ENCODE measurements at regions not wholly inside any gene's neighbourhood (a gene's known extent, or its start where the extent isn't known, plus 50 kb on each side); places are given as distances from the start of the nearest gene placed in this dataset.

DNA sequence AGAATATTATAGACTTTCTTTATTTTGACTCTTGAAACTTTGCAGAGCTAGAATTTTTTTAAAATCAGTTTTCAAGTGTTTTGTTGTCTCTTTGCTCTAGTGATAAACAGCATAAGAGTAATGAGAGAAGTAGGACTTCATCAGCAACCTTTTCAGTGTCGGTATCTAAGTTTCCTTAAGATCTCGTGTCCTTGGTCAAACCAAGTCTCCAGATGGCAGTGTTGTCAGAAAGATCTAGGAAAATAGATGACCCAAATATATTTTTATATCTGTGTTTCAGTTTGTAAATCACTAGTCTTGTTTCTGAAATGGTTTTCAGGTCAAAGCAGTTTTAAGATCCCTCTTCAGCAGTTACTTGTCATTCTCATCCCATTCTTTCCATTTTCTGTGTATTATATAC lies 438.3 kb downstream of the RAPGEF2 start:
- SMC1A ChIA-PET (ENCODE audit: uncharacterized antibody, unreplicated experiment): no interaction called here
- H3K9me3 ChIP-seq (replicated peaks; ENCODE audit: control insufficient read depth, insufficient read depth, low read length): no peaks in the 10 kb centered on the region
- TF ChIP-seq POLR2A (IDR thresholded peaks at IDR 0.05; ENCODE audit: low read depth, low read length): no peak
- TF ChIP-seq SPI1 (IDR thresholded peaks at IDR 0.05; ENCODE audit: borderline replicate concordance, insufficient read depth, low read depth, low read length): no peak
- TF ChIP-seq ASH2L (IDR thresholded peaks at IDR 0.05; ENCODE audit: borderline replicate concordance, low read depth): no peak
- TF ChIP-seq NBN (IDR thresholded peaks at IDR 0.05): no peak
- TF ChIP-seq HCFC1 (IDR thresholded peaks at IDR 0.05; ENCODE audit: low read length): no peak
- TF ChIP-seq WRNIP1 (IDR thresholded peaks at IDR 0.05; ENCODE audit: borderline replicate concordance, low read depth, low read length): no peak
- TF ChIP-seq CBX3 (IDR thresholded peaks at IDR 0.05; ENCODE audit: borderline replicate concordance, low read depth): no peak
- no peak for TF ChIP-seq ZBED1 (IDR thresholded peaks at IDR 0.05; ENCODE audit: borderline replicate concordance)
- no peak for TF ChIP-seq RELA (IDR thresholded peaks at IDR 0.05; ENCODE audit: borderline replicate concordance, partially characterized antibody)
- no peaks in the 10 kb centered on the region for H3K4me1 ChIP-seq (ENCODE audit: control insufficient read depth, insufficient read depth, low read length)
- no peaks in the 10 kb centered on the region for H4K20me1 ChIP-seq (ENCODE audit: control insufficient read depth, insufficient read depth)
- DNase-seq (ENCODE audit: low read depth, low spot score) (no peak), ATAC-seq (no peak), FAIRE-seq (no peak)
- H3K27ac ChIP-seq (ENCODE audit: control insufficient read depth, insufficient read depth): no peak overlapping the region
- no TSS peak for BruUV-seq (replicated peaks)
- RAD21 ChIA-PET (ENCODE audit: unreplicated experiment): no interaction called here
- CTCF ChIA-PET: no interaction called here
- intact Hi-C loops (cut with micrococcal nuclease; ENCODE audit: unreplicated experiment): no loop called here
- H2AFZ ChIP-seq (ENCODE audit: control insufficient read depth, low read depth, low read length): no peak overlapping the region
- POLR2A ChIA-PET: no interaction called here
- H3K9ac ChIP-seq (ENCODE audit: control insufficient read depth, insufficient read depth, low read length): no peak overlapping the region
- no peak overlapping the region for H3K4me3 ChIP-seq
- H3K36me3 ChIP-seq (ENCODE audit: control insufficient read depth in 2 of 2, insufficient read depth in 2 of 2, low read length in 1 of 2): no peaks in the 10 kb centered on the region
- 39% methylated on average over 2 of the region's 2 CpGs for WGBS (ENCODE audit: insufficient coverage, insufficient replicate concordance, low lambda C conversion rate, missing lambda C conversion rate)
- no peak overlapping the region for H3K4me2 ChIP-seq (ENCODE audit: control insufficient read depth, insufficient read depth)
- in situ Hi-C loops (cut with MboI): no loop called here
- H3K27me3 ChIP-seq (replicated peaks in 1 of 2; ENCODE audit: control insufficient read depth in 2 of 2, insufficient read depth in 2 of 2, low read length in 1 of 2): no peaks in the 10 kb centered on the region
- H3K79me2 ChIP-seq (ENCODE audit: control insufficient read depth, insufficient read depth, low read length): no peaks in the 10 kb centered on the region

DNA sequence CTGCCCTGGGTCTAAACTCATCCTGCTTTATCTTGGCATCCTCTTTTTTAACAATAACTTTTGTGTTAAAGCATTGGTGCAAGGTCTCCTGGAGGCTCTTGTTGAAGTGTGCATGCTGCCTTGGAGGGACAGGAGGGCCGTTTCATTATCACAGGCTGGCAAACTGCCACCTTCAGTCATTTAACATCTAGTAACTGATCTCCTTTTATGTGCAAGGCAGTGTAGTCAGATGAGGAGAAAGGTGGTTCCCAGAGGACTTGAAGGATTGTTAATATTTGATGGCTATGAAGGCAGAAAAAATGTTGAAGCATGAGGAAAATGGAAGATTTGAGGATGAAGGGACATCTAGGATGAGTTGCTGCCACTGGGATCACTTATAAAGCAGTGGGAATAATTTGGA lies 439.4 kb downstream of the RAPGEF2 start:
- ChIA-PET CTCF (no interaction called here), RAD21 (ENCODE audit: unreplicated experiment) (no interaction called here), SMC1A (ENCODE audit: uncharacterized antibody, unreplicated experiment) (no interaction called here), POLR2A (no interaction called here)
- Histone ChIP-seq H3K4me1 (ENCODE audit: control insufficient read depth, insufficient read depth, low read length) (no peaks in the 10 kb centered on the region), H3K9me3 (replicated peaks; ENCODE audit: control insufficient read depth, insufficient read depth, low read length) (no peaks in the 10 kb centered on the region), H3K27ac (ENCODE audit: control insufficient read depth, insufficient read depth) (no peak overlapping the region), H3K27me3 (replicated peaks in 1 of 2; ENCODE audit: control insufficient read depth in 2 of 2, insufficient read depth in 2 of 2, low read length in 1 of 2) (no peaks in the 10 kb centered on the region), H3K36me3 (ENCODE audit: control insufficient read depth in 2 of 2, insufficient read depth in 2 of 2, low read length in 1 of 2) (no peaks in the 10 kb centered on the region), H3K4me3 (no peak overlapping the region), H4K20me1 (ENCODE audit: control insufficient read depth, insufficient read depth) (no peaks in the 10 kb centered on the region), H2AFZ (ENCODE audit: control insufficient read depth, low read depth, low read length) (no peak overlapping the region), H3K79me2 (ENCODE audit: control insufficient read depth, insufficient read depth, low read length) (no peaks in the 10 kb centered on the region), H3K9ac (ENCODE audit: control insufficient read depth, insufficient read depth, low read length) (no peak overlapping the region), H3K4me2 (ENCODE audit: control insufficient read depth, insufficient read depth) (no peak overlapping the region)
- FAIRE-seq: no peak
- 6% methylated on average over 1 of the region's 1 CpG for WGBS (ENCODE audit: insufficient coverage, insufficient replicate concordance, low lambda C conversion rate, missing lambda C conversion rate)
- TF ChIP-seq, protein P1, sequence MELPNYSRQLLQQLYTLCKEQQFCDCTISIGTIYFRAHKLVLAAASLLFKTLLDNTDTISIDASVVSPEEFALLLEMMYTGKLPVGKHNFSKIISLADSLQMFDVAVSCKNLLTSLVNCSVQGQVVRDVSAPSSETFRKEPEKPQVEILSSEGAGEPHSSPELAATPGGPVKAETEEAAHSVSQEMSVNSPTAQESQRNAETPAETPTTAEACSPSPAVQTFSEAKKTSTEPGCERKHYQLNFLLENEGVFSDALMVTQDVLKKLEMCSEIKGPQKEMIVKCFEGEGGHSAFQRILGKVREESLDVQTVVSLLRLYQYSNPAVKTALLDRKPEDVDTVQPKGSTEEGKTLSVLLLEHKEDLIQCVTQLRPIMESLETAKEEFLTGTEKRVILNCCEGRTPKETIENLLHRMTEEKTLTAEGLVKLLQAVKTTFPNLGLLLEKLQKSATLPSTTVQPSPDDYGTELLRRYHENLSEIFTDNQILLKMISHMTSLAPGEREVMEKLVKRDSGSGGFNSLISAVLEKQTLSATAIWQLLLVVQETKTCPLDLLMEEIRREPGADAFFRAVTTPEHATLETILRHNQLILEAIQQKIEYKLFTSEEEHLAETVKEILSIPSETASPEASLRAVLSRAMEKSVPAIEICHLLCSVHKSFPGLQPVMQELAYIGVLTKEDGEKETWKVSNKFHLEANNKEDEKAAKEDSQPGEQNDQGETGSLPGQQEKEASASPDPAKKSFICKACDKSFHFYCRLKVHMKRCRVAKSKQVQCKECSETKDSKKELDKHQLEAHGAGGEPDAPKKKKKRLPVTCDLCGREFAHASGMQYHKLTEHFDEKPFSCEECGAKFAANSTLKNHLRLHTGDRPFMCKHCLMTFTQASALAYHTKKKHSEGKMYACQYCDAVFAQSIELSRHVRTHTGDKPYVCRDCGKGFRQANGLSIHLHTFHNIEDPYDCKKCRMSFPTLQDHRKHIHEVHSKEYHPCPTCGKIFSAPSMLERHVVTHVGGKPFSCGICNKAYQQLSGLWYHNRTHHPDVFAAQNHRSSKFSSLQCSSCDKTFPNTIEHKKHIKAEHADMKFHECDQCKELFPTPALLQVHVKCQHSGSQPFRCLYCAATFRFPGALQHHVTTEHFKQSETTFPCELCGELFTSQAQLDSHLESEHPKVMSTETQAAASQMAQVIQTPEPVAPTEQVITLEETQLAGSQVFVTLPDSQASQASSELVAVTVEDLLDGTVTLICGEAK (IDR thresholded peaks at IDR 0.05; ENCODE audit: borderline replicate concordance): no peak
- no peak for TF ChIP-seq PAX5 (IDR thresholded peaks at IDR 0.05; ENCODE audit: borderline replicate concordance, low read depth, low read length)
- TF ChIP-seq, protein P2, sequence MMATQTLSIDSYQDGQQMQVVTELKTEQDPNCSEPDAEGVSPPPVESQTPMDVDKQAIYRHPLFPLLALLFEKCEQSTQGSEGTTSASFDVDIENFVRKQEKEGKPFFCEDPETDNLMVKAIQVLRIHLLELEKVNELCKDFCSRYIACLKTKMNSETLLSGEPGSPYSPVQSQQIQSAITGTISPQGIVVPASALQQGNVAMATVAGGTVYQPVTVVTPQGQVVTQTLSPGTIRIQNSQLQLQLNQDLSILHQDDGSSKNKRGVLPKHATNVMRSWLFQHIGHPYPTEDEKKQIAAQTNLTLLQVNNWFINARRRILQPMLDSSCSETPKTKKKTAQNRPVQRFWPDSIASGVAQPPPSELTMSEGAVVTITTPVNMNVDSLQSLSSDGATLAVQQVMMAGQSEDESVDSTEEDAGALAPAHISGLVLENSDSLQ (IDR thresholded peaks at IDR 0.05): no peak
- in situ Hi-C loops (cut with MboI): no loop called here
- intact Hi-C loops (cut with micrococcal nuclease; ENCODE audit: unreplicated experiment): no loop called here
- no TSS peak for BruUV-seq (replicated peaks)
- no peak for DNase-seq (ENCODE audit: low read depth, low spot score)
- ATAC-seq: no peak
